Esophagus mucosa (tissue), 1 donor: ENCODE measurements at regions not wholly inside any gene's neighbourhood (a gene's known extent, or its start where the extent isn't known, plus 50 kb on each side); places are given as distances from the start of the nearest gene placed in this dataset.
"Not testable (repeated sequence)": the region's sequence is repeated elsewhere in the genome, so short reads cannot be mapped to it uniquely, and the experiment has no call there.

Experiments
- ATAC-seq: fragments of 200-7000 bp; cut with Tn5 transposase; one replicate; pipeline ENCODE4 v1.9.1; 2020
- donor health status: DM: yes; HTN: yes; CAD: no.

DNA sequence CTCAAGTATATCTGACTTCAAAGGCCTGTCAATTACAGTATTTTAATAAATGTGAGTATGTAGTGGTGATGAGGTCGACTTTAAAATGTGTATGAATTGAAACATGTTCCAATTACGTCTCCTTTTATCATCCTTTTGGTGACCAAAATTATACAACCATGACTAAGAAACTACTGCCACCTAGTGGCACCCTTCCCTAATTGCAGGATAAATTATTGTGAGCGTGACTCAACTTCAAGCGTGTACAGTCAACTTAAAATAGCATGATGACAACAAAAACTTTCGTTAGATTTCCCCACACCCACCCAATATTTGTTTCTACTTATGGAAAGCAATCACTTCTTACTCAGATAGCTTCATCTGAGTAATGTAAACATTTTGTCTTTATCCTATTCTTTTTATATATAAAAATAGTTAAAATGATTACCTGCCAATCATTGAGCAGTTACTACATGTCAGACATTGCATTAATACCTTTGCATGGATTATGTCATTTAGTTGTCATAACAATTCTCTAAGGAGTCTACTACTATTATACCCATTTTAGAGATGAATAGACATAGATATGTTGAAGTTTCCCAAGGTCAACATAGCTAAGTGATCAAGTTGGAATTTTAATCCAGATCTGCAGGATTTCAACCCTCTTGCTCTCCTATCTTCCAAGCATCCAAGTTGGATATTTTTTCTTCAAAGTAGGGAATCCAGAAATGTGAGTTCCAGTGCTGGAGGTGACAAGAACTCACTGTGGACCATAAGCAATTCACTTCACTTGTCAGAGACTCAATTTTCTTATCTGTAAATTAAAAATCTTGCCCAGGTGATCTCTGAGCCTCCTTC lies 106.0 kb downstream of the MEX3B start:
- ATAC-seq = peak; percentile 42

DNA sequence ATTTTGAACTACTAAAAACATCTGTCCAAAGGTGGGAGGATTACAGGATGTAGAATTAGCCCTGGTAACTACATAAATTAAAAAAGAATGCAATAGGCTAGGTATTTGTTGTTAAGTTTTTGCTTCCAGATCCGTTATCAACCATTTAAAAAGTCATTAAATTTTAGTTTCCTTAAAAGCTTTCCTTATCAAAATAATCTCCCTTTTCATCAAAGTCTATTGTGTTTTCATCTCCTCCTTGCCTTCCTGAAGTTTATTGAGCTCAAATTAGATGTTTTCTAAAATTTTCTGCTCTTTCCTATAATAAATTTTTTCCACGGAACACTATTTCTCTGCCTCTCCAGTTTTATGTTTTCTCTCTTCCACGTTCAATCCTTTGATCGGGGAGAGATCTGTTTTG lies 108.6 kb downstream of the MEX3B start:
- no peak for ATAC-seq

DNA sequence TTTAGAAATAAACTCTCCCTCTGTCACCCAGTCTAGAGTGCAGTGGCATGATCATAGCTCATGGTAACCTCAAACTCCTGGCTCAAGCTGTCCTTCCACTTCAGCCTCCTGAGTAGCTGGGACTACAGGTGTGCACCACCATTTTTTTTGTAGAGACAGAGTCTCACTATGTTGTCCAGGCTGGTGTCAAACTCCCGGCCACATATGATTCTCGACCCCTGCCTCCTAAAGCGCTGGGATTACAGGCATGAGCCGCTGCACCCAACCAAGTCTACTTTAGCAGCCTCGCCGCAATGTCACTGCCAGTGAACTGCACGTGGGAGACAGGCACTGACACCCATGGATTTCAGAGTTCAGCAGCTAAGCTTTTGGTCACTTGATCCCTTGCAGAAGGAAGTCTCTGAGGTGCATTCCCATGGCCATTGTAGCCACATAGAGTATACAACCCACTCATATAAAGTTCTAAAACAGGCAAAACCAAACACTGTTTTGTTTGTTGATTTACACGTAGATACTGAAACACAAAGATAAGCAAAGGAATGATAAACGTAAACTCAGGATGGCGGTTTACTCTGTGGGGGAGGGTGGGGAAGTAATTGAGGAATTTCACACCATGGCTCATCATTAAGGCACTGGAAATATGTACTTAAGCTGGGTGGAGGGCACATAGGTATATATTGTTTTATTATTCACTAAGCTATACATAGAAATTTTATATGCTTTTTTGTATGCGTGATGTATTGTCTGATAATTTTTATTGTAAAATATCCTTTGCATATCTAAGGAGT lies 115.0 kb downstream of the MEX3B start:
- no peak for ATAC-seq

DNA sequence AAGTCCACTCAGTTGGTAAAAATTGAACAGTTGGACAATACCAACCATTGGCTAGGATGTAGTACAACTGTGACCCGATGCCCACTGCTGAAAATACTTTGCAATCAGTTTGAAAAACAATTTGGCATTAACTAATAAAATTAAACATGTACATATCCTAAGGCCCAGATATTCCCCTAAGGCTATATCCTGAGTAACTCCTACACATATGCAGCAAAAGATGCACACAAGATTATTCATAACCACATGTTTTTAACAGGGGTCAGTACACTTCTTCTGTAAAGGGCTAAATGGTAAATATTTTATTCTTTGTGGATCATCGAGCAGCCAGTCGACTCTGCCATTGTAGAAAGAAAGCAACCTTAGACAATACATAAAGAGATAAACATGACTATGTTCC lies 116.3 kb downstream of the MEX3B start:
- no peak for ATAC-seq

DNA sequence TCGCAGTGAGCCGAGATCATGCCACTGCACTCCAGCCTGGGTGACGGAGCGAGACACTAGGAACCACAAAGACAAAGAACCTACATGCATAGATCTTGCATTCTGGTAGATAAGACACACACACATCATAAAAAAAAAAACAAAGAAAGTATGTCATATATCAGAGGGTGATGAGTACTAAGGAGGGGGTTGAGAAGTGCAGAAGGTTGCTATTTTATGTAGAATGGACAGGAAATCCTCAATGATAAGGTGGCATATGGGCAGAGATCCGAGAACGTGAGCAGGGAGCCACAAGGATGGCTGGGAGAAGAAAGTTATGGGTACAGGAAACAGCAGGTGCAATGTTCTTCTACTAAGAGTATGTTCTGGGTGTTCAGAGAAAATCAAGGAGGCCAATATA lies 118.8 kb downstream of the MEX3B start:
- no peak for ATAC-seq

DNA sequence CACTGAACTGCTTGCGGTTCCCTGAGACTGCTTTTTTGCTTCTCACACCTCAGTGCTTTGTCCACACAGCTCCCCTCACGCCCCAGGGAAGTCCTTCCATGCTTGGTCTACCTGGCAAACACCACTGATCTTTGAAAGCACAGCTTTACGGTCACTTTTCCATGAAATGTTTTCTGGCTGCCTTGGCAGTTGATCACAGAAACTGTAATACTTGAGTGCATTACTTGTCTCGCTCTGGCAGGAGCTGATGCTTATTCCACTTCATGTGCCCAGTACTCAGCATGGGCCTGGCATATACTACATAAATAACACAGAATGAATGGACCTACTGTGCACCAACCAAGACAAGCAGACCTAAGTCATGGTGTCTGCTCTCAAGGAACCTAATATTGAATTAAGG lies 121.1 kb downstream of the MEX3B start:
- no peak for ATAC-seq

DNA sequence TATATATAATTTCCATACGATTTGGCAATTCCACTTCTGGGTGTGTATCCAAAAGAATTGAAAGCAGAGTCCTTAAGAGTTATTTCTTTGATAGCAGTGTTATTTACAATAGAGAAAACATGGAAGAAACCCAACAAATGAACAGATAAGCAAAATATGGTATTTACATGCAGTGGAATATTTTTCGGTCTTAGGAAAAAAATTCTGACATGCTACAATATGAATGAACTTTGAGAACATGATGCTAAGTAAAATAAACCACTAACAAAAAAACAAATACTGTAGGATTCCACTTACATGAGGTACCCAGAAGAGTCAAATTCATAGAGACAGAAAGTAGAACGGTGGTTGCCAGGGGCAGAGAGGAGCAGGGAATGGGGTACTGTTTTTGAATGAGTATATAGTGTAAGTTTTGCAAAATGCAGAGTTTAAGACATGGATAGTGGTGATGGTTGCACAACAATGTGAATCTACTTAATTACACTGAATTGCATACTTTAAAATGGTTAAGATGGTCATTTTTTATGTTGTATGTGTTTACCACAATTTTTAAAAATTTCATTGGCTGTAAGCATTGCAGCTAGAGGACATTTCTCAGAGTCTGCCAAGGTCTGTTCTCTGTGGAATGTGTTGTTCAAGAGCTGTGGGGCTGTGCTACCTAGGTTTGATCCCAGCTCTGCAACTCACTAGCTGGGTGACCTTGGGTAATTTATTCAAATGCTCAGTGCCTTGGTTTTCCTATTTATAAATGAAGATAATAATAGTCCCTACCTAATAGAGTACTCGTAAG lies 122.1 kb downstream of the MEX3B start:
- no peak for ATAC-seq

DNA sequence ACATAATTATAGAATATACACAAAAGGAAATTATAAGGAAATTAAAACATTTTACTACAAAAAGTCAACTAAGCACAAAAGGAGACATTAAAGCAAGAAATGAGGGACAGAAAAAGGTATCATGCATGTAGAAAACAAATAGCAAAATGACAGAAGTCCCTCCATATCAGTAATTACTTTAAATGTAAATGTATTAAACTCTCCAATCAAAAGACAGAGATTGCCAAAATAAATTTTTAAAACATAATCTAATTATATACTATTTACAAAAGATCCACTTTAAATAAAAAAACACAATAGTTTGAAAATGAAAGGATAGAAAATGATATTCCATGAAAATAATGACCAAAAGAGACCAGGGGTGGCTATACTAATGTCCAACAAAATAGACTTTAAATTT lies 123.7 kb downstream of the MEX3B start:
- ATAC-seq = no peak

- ATAC-seq = no peak
These were observed 124.7 kb downstream of the MEX3B start for GRCh38 chr15:81921163-81921562.

DNA sequence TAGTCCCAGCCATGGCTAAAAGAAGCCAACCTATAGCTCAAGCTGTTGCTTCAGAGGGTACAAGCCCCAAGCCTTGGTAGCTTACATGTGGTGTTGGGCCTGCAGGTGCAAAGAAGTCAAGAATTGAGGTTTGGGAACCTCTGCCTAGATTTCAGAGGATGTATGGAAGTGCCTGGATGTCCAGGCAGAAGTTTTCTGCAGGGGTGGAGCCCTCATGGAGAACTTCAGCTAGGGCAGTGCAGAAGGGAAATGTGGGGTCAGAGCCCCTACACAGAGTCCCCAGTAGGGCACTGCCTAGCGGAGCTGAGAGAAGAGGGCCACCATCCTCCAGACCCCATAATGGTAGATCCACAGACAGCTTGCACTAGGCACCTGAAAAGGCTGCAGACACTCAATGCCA lies 127.1 kb downstream of the MEX3B start:
- not testable (repeated sequence) for ATAC-seq

DNA sequence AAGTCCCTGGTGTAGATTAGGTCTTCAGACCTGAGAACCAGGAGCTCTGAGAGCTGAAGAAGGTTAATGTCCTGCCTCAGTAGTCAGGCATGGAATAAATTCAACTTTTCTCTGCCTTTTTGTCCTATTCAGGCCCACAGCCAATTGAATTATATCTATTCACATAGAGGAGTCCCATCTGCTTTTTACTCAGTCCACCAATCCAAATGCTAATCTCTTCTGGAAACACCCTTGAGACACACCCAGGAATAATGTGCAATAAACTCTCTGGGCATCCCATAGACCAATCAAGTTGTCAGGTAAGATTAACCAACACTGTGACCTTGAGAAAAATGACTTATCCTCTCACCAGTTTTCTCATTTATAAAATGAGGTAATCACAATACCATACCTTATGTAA lies 129.4 kb downstream of the MEX3B start:
- no peak for ATAC-seq

DNA sequence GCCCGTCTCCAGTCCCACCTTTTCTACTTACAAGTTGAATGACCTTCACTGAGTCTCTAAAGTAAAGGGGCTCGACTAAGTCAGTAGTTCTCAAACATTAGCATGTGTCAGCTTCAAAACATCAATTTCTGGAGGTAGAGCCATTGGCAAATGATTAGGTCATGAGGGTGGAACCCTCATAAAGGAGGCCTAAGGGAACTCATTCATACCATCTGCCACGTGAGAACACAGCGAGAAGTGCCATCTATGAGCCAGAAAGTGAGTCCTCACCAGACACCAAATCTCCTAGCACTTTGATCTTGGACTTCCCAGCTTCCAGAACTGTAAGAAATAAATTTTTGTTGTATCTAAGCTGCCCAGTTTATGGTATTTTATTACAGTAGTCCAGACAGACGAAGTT lies 129.8 kb downstream of the MEX3B start:
- no peak for ATAC-seq

GRCh38 chr15:81914734-81915256 lies 131.0 kb downstream of the MEX3B start:
- no peak for ATAC-seq

DNA sequence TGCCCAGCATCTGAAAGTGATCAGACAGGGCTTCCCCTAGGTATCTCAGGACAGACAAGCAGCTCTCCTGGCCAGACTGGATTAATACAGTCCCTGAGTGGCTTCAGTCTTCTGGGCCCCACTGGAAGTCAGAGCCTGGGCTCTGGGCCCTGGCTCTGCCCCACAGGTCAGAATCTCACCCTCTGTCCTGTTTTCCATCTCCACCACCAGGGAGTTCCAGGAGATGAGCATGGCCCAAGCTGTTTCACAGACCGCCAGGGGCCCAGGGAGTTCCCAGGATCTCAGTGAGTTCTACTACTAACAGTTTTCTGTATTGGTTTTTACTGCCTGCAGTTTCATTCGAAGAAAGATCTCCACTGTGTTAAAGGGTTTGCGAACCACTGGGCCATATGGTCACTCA lies 131.5 kb downstream of the MEX3B start:
- ATAC-seq = no peak

GRCh38 chr15:81911022-81911971 lies 134.5 kb downstream of the MEX3B start:
- no peak for ATAC-seq

GRCh38 chr15:81910355-81911021 lies 135.3 kb downstream of the MEX3B start:
- ATAC-seq = no peak

DNA sequence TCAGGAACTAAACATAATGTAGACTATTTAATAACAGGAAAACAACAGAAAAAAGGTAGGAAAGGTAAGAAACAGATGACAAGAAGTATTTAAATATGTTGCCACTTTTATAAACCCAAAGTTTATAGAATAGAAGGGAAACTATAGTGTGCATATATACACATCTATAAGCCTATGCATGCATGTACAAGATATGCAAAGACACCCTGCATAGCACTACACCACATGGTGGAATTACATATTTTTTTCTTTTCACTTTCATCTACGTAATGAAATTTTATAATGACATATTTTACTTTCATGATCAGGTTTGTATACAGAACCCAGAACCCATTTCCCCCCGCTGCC lies 136.8 kb downstream of the MEX3B start:
- ATAC-seq = no peak

DNA sequence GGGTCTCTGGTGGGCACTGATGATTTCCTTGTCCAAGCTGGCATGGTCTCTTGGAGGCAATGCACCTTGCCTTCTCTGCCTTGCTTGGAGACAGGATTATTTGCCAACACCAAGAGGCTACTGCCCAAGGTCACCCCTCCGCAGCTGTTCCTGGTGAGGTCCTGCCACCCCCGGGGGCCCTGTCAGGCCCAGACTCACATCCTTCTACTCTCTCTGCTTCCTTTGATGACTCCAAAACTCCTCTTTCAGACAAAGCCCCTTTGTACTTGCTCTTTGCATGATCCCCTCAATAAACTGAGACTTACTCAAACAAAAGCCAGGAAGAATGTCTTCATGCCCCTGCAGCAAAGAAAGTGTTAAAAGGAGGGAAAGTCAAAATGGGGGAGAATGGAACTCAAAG lies 137.7 kb downstream of the MEX3B start:
- ATAC-seq = no peak

DNA sequence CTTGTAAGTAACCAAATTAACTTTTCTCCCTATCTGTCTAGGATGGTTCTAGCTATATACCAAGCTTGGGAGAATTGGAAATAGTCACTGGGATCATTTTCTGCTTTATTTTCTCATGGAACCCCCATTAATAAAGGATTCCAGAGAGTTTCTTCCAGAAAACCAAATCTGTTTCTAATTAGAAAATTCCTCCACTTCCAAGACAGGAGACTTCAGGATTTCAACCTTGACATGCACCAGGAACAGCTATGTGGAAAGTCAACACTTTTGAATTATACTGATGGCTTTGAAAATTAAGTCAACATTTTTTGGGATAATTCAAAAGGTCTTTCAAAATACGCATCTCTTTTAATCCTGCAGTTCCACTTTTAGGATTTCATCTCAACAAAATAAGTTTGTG lies 138.3 kb downstream of the MEX3B start:
- no peak for ATAC-seq

DNA sequence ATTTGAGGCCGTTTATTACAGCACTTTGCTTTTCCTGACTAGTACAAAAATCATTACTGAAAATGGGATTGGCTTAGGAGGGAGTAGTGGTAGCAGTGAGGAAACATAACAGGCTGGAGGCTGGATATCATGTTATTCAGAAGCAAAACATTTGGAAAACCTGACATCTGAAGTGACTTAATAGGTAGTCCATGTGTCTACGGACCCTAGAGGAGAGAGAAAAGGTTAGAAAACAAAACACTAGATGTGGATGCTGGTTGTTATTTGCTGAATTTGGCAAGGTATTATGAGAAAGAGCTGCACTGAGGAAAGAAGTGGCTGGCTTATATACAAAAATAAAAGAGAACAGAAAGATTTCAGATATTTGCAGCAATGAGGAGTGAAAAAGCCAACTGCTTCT lies 139.9 kb downstream of the MEX3B start:
- ATAC-seq = no peak

GRCh38 chr15:81901319-81901718 lies 144.5 kb downstream of the MEX3B start:
- no peak for ATAC-seq
